ENCODE measurements at regions not wholly inside any gene's neighbourhood (a gene's known extent, or its start where the extent isn't known, plus 50 kb on each side); places are given as distances from the start of the nearest gene placed in this dataset.
"Not testable (repeated sequence)": the region's sequence is repeated elsewhere in the genome, so short reads cannot be mapped to it uniquely, and the experiment has no call there.

GRCh38 chrY:5896688-5897087 is 349.3 kb upstream of the TSPY2 start:
- TF ChIP-seq CTCF (conservative IDR thresholded peaks at IDR 0.05; ENCODE audit: low read depth in 2 of 2); CREB1 (CRISPR knock-in tag; IDR thresholded peaks at IDR 0.05; ENCODE audit: low read depth); REST (IDR thresholded peaks at IDR 0.05; ENCODE audit: unreplicated experiment); EZH2 (IDR thresholded peaks at IDR 0.05; ENCODE audit: low read depth, unreplicated experiment); EZH2phosphoT487 (IDR thresholded peaks at IDR 0.05; ENCODE audit: unreplicated experiment); POLR2AphosphoS5 (IDR thresholded peaks at IDR 0.05; ENCODE audit: low read depth); ETS1 (IDR thresholded peaks at IDR 0.05); NANOG (IDR thresholded peaks at IDR 0.05; ENCODE audit: borderline replicate concordance); ZNF114 (CRISPR knock-in tag; IDR thresholded peaks at IDR 0.05): not testable (repeated sequence)
